ENCODE measurements at regions not wholly inside any gene's neighbourhood (a gene's known extent, or its start where the extent isn't known, plus 50 kb on each side); places are given as distances from the start of the nearest gene placed in this dataset.
A peak's percentile ranks its signal among the peaks of the same experiment; 100 is the strongest.

- no peak overlapping the region for H2BK120ac ChIP-seq (ENCODE audit: low read depth, low read length)
- H3K9ac ChIP-seq (ENCODE audit: low read length), result no peak overlapping the region
- no peak overlapping the region for H3K4me2 ChIP-seq (ENCODE audit: low read length)
- no peak overlapping the region for H4K8ac ChIP-seq (ENCODE audit: low read depth, low read length)
- H3K4ac ChIP-seq (ENCODE audit: low read depth, low read length), result no peak overlapping the region
- H3K4me1 ChIP-seq (ENCODE audit: control insufficient read depth, low read depth, low read length), result no peaks in the 10 kb centered on the region
- peak; percentile 51 for DNase-seq
- H3K27ac ChIP-seq (ENCODE audit: low read depth, low read length), result no peak overlapping the region
- no peaks in the 10 kb centered on the region for H3K27me3 ChIP-seq (ENCODE audit: insufficient read depth, low read length, poor library complexity)
- no peaks in the 10 kb centered on the region for H3K36me3 ChIP-seq (ENCODE audit: control insufficient read depth, insufficient read depth, low read length)
- no CpG with 5 or more reads among the region's 3 CpGs for WGBS (ENCODE audit: extremely low coverage, insufficient coverage, low lambda C conversion rate)
- H3K79me1 ChIP-seq (ENCODE audit: low read length), result no peaks in the 10 kb centered on the region
- no peak overlapping the region for H2BK15ac ChIP-seq (replicated peaks; ENCODE audit: low read depth)
- no peak overlapping the region for H2AK5ac ChIP-seq (ENCODE audit: low read length)
- H3K56ac ChIP-seq (ENCODE audit: low read length), result no peak overlapping the region
- H2BK5ac ChIP-seq (ENCODE audit: low read length), result no peak overlapping the region
- no peak overlapping the region for H3K4me3 ChIP-seq (ENCODE audit: low read length)
- H3K18ac ChIP-seq (ENCODE audit: low read length), result no peak overlapping the region
- no peak overlapping the region for H3K23ac ChIP-seq (ENCODE audit: low read length)
- H3K79me2 ChIP-seq (ENCODE audit: control insufficient read depth, insufficient read depth, low read length), result no peaks in the 10 kb centered on the region
- no peak overlapping the region for H4K5ac ChIP-seq (ENCODE audit: low read length)
These were observed 153.4 kb downstream of the OTOL1 start for GRCh38 chr3:161649900-161650484.

- Histone ChIP-seq H3K27me3 (ENCODE audit: insufficient read depth, low read length, poor library complexity) (no peaks in the 10 kb centered on the region), H2BK15ac (replicated peaks; ENCODE audit: low read depth) (no peak overlapping the region), H3K18ac (ENCODE audit: low read length) (no peak overlapping the region), H3K4ac (ENCODE audit: low read depth, low read length) (no peak overlapping the region), H3K4me1 (ENCODE audit: control insufficient read depth, low read depth, low read length) (no peaks in the 10 kb centered on the region), H4K5ac (ENCODE audit: low read length) (no peak overlapping the region), H3K79me1 (ENCODE audit: low read length) (no peaks in the 10 kb centered on the region), H3K36me3 (ENCODE audit: control insufficient read depth, insufficient read depth, low read length) (no peaks in the 10 kb centered on the region), H3K4me3 (ENCODE audit: low read length) (no peak overlapping the region), H4K8ac (ENCODE audit: low read depth, low read length) (no peak overlapping the region), H2BK5ac (ENCODE audit: low read length) (no peak overlapping the region), H2AK5ac (ENCODE audit: low read length) (no peak overlapping the region), H2BK120ac (ENCODE audit: low read depth, low read length) (no peak overlapping the region), H3K23ac (ENCODE audit: low read length) (no peak overlapping the region), H3K56ac (ENCODE audit: low read length) (no peak overlapping the region), H3K9ac (ENCODE audit: low read length) (no peak overlapping the region), H3K4me2 (ENCODE audit: low read length) (no peak overlapping the region), H3K27ac (ENCODE audit: low read depth, low read length) (no peak overlapping the region), H3K79me2 (ENCODE audit: control insufficient read depth, insufficient read depth, low read length) (no peaks in the 10 kb centered on the region)
- DNase-seq, result no peak
- no CpG with 5 or more reads among the region's 1 CpG for WGBS (ENCODE audit: extremely low coverage, insufficient coverage, low lambda C conversion rate)
These were observed 161.2 kb downstream of the OTOL1 start for GRCh38 chr3:161657786-161658185.

GRCh38 chr3:161671141-161671540, 174.5 kb downstream of the OTOL1 start:
- Histone ChIP-seq H3K4ac (ENCODE audit: low read depth, low read length) (no peak overlapping the region), H3K4me2 (ENCODE audit: low read length) (no peak overlapping the region), H2BK120ac (ENCODE audit: low read depth, low read length) (no peak overlapping the region), H2BK5ac (ENCODE audit: low read length) (no peak overlapping the region), H3K18ac (ENCODE audit: low read length) (no peak overlapping the region), H3K27ac (ENCODE audit: low read depth, low read length) (no peak overlapping the region), H3K79me1 (ENCODE audit: low read length) (no peaks in the 10 kb centered on the region), H2AK5ac (ENCODE audit: low read length) (no peak overlapping the region), H4K5ac (ENCODE audit: low read length) (no peak overlapping the region), H3K9ac (ENCODE audit: low read length) (no peak overlapping the region), H3K56ac (ENCODE audit: low read length) (no peak overlapping the region), H3K4me1 (ENCODE audit: control insufficient read depth, low read depth, low read length) (no peaks in the 10 kb centered on the region), H3K36me3 (ENCODE audit: control insufficient read depth, insufficient read depth, low read length) (no peaks in the 10 kb centered on the region), H3K23ac (ENCODE audit: low read length) (no peak overlapping the region), H3K79me2 (ENCODE audit: control insufficient read depth, insufficient read depth, low read length) (no peaks in the 10 kb centered on the region), H2BK15ac (replicated peaks; ENCODE audit: low read depth) (no peak overlapping the region), H3K27me3 (ENCODE audit: insufficient read depth, low read length, poor library complexity) (no peaks in the 10 kb centered on the region), H4K8ac (ENCODE audit: low read depth, low read length) (no peak overlapping the region), H3K4me3 (ENCODE audit: low read length) (no peak overlapping the region)
- DNase-seq, result no peak
- WGBS (ENCODE audit: extremely low coverage, insufficient coverage, low lambda C conversion rate), result no CpG with 5 or more reads among the region's 2 CpGs

GRCh38 chr3:161672478-161672877, 175.9 kb downstream of the OTOL1 start:
- Histone ChIP-seq H2AK5ac (ENCODE audit: low read length) (no peak overlapping the region), H3K4me3 (ENCODE audit: low read length) (no peak overlapping the region), H2BK15ac (replicated peaks; ENCODE audit: low read depth) (no peak overlapping the region), H3K4ac (ENCODE audit: low read depth, low read length) (no peak overlapping the region), H3K18ac (ENCODE audit: low read length) (no peak overlapping the region), H3K27me3 (ENCODE audit: insufficient read depth, low read length, poor library complexity) (no peaks in the 10 kb centered on the region), H3K36me3 (ENCODE audit: control insufficient read depth, insufficient read depth, low read length) (no peaks in the 10 kb centered on the region), H3K4me1 (ENCODE audit: control insufficient read depth, low read depth, low read length) (no peaks in the 10 kb centered on the region), H3K27ac (ENCODE audit: low read depth, low read length) (no peak overlapping the region), H3K56ac (ENCODE audit: low read length) (peak overlapping the region; percentile 17), H2BK5ac (ENCODE audit: low read length) (no peak overlapping the region), H3K79me2 (ENCODE audit: control insufficient read depth, insufficient read depth, low read length) (no peaks in the 10 kb centered on the region), H2BK120ac (ENCODE audit: low read depth, low read length) (no peak overlapping the region), H4K8ac (ENCODE audit: low read depth, low read length) (no peak overlapping the region), H3K4me2 (ENCODE audit: low read length) (no peak overlapping the region), H3K9ac (ENCODE audit: low read length) (no peak overlapping the region), H3K79me1 (ENCODE audit: low read length) (no peaks in the 10 kb centered on the region), H3K23ac (ENCODE audit: low read length) (no peak overlapping the region), H4K5ac (ENCODE audit: low read length) (no peak overlapping the region)
- WGBS (ENCODE audit: extremely low coverage, insufficient coverage, low lambda C conversion rate), result no CpG with 5 or more reads among the region's 4 CpGs
- no peak for DNase-seq

GRCh38 chr3:161673866-161674265, 177.3 kb downstream of the OTOL1 start:
- Histone ChIP-seq H3K23ac (ENCODE audit: low read length) (no peak overlapping the region), H3K4ac (ENCODE audit: low read depth, low read length) (no peak overlapping the region), H3K18ac (ENCODE audit: low read length) (no peak overlapping the region), H3K4me3 (ENCODE audit: low read length) (no peak overlapping the region), H3K79me2 (ENCODE audit: control insufficient read depth, insufficient read depth, low read length) (no peaks in the 10 kb centered on the region), H2BK15ac (replicated peaks; ENCODE audit: low read depth) (no peak overlapping the region), H4K8ac (ENCODE audit: low read depth, low read length) (no peak overlapping the region), H3K4me2 (ENCODE audit: low read length) (no peak overlapping the region), H3K56ac (ENCODE audit: low read length) (no peak overlapping the region), H2AK5ac (ENCODE audit: low read length) (no peak overlapping the region), H3K27me3 (ENCODE audit: insufficient read depth, low read length, poor library complexity) (peaks cover 2% of the 10 kb centered on the region), H4K5ac (ENCODE audit: low read length) (no peak overlapping the region), H3K79me1 (ENCODE audit: low read length) (no peaks in the 10 kb centered on the region), H3K9ac (ENCODE audit: low read length) (no peak overlapping the region), H3K27ac (ENCODE audit: low read depth, low read length) (no peak overlapping the region), H3K36me3 (ENCODE audit: control insufficient read depth, insufficient read depth, low read length) (no peaks in the 10 kb centered on the region), H2BK5ac (ENCODE audit: low read length) (no peak overlapping the region), H2BK120ac (ENCODE audit: low read depth, low read length) (no peak overlapping the region), H3K4me1 (ENCODE audit: control insufficient read depth, low read depth, low read length) (no peaks in the 10 kb centered on the region)
- no CpG with 5 or more reads among the region's 1 CpG for WGBS (ENCODE audit: extremely low coverage, insufficient coverage, low lambda C conversion rate)
- no peak for DNase-seq

- DNase-seq, result no peak
- H2AK5ac ChIP-seq (ENCODE audit: low read length), result no peak overlapping the region
- H3K23ac ChIP-seq (ENCODE audit: low read length), result no peak overlapping the region
- no peak overlapping the region for H3K9ac ChIP-seq (ENCODE audit: low read length)
- no peak overlapping the region for H2BK120ac ChIP-seq (ENCODE audit: low read depth, low read length)
- no peaks in the 10 kb centered on the region for H3K36me3 ChIP-seq (ENCODE audit: control insufficient read depth, insufficient read depth, low read length)
- no peaks in the 10 kb centered on the region for H3K79me1 ChIP-seq (ENCODE audit: low read length)
- H4K8ac ChIP-seq (ENCODE audit: low read depth, low read length), result no peak overlapping the region
- no peaks in the 10 kb centered on the region for H3K4me1 ChIP-seq (ENCODE audit: control insufficient read depth, low read depth, low read length)
- H3K4me2 ChIP-seq (ENCODE audit: low read length), result no peak overlapping the region
- H3K4ac ChIP-seq (ENCODE audit: low read depth, low read length), result no peak overlapping the region
- H3K18ac ChIP-seq (ENCODE audit: low read length), result no peak overlapping the region
- no peak overlapping the region for H3K27ac ChIP-seq (ENCODE audit: low read depth, low read length)
- no peak overlapping the region for H4K5ac ChIP-seq (ENCODE audit: low read length)
- H3K27me3 ChIP-seq (ENCODE audit: insufficient read depth, low read length, poor library complexity), result peaks cover 2% of the 10 kb centered on the region
- H3K4me3 ChIP-seq (ENCODE audit: low read length), result no peak overlapping the region
- no peak overlapping the region for H2BK5ac ChIP-seq (ENCODE audit: low read length)
- no peak overlapping the region for H2BK15ac ChIP-seq (replicated peaks; ENCODE audit: low read depth)
- H3K56ac ChIP-seq (ENCODE audit: low read length), result no peak overlapping the region
- H3K79me2 ChIP-seq (ENCODE audit: control insufficient read depth, insufficient read depth, low read length), result no peaks in the 10 kb centered on the region
These were observed 177.8 kb downstream of the OTOL1 start for GRCh38 chr3:161674402-161674801.
